Activated CD4-positive, alpha-beta T cell treated with anti-CD3 and anti-CD28 coated beads, Interleukin-2, Interleukin-4, amounts not matched to agents 100 ng/mL and 50 ng/mL, durations not matched to agents 16 hours and 8 hours (primary cell): ENCODE measurements at regions not wholly inside any gene's neighbourhood (a gene's known extent, or its start where the extent isn't known, plus 50 kb on each side); places are given as distances from the start of the nearest gene placed in this dataset.
"Not testable (repeated sequence)": the region's sequence is repeated elsewhere in the genome, so short reads cannot be mapped to it uniquely, and the experiment has no call there.

ENCODE experiments used
- DNase-seq: peaks from one replicate; pipeline ENCODE4 v3.0.0-alpha.2; 2020; ENCODE audit warnings: low spot score

- no peak for DNase-seq
Observed at GRCh38 chr7:15049157-15049556, 146.6 kb upstream of the DGKB start.

- DNase-seq, result no peak
Observed at GRCh38 chr7:15046861-15047260, 144.3 kb upstream of the DGKB start.

- DNase-seq, result no peak
Observed at GRCh38 chr7:15043931-15044330, 141.4 kb upstream of the DGKB start.

GRCh38 chr7:15042285-15043065 is 139.9 kb upstream of the DGKB start:
- no peak for DNase-seq

GRCh38 chr7:15041226-15041625 is 138.7 kb upstream of the DGKB start:
- no peak for DNase-seq

- DNase-seq, result no peak
Observed at GRCh38 chr7:15035814-15036213, 133.3 kb upstream of the DGKB start.

GRCh38 chr7:15033039-15033438 is 130.5 kb upstream of the DGKB start:
- DNase-seq, result no peak

- DNase-seq, result no peak
Observed at GRCh38 chr7:15018981-15019380, 116.4 kb upstream of the DGKB start.

- DNase-seq, result no peak
Observed at GRCh38 chr7:15016766-15017165, 114.2 kb upstream of the DGKB start.

- DNase-seq, result no peak
Observed at GRCh38 chr7:15016315-15016667, 113.7 kb upstream of the DGKB start.

GRCh38 chr7:15015545-15016314 is 113.2 kb upstream of the DGKB start:
- DNase-seq, result peak; percentile 41

- no peak for DNase-seq
Observed at GRCh38 chr7:15012135-15012534, 109.6 kb upstream of the DGKB start.

- no peak for DNase-seq
Observed at GRCh38 chr7:15011289-15011688, 108.7 kb upstream of the DGKB start.

GRCh38 chr7:15007507-15007906 is 105.0 kb upstream of the DGKB start:
- DNase-seq, result no peak

- no peak for DNase-seq
Observed at GRCh38 chr7:15005672-15006071, 103.1 kb upstream of the DGKB start.

GRCh38 chr7:15000157-15000556 is 97.6 kb upstream of the DGKB start:
- DNase-seq, result no peak

GRCh38 chr7:14999331-14999730 is 96.8 kb upstream of the DGKB start:
- no peak for DNase-seq

GRCh38 chr7:14995774-14996173 is 93.2 kb upstream of the DGKB start:
- DNase-seq, result no peak

- DNase-seq, result no peak
Observed at GRCh38 chr7:14988941-14989340, 86.4 kb upstream of the DGKB start.

- no peak for DNase-seq
Observed at GRCh38 chr7:14978687-14979086, 76.1 kb upstream of the DGKB start.

- no peak for DNase-seq
Observed at GRCh38 chr7:14974688-14975087, 72.1 kb upstream of the DGKB start.

- no peak for DNase-seq
Observed at GRCh38 chr7:14973712-14974428, 71.3 kb upstream of the DGKB start.

GRCh38 chr7:14971678-14972077 is 69.1 kb upstream of the DGKB start:
- DNase-seq, result not testable (repeated sequence)
